ELR (cell line): ENCODE measurements at regions not wholly inside any gene's neighbourhood (a gene's known extent, or its start where the extent isn't known, plus 50 kb on each side); places are given as distances from the start of the nearest gene placed in this dataset.

ENCODE experiments used
- DNase-seq: peaks from one replicate; pipeline ENCODE4 v3.0.0-alpha.2; 2015; ENCODE audit warnings: low read depth

- no peak for DNase-seq
These were observed 235.6 kb downstream of the KCNA4 start for GRCh38 chr11:29781268-29781667.

- DNase-seq: no peak
These were observed 236.1 kb downstream of the KCNA4 start for GRCh38 chr11:29780756-29781155.

GRCh38 chr11:29773656-29774264 lies 243.1 kb downstream of the KCNA4 start:
- DNase-seq: no peak

GRCh38 chr11:29756871-29757270 lies 260.0 kb downstream of the KCNA4 start:
- no peak for DNase-seq

- DNase-seq: no peak
These were observed 261.4 kb downstream of the KCNA4 start for GRCh38 chr11:29755474-29755873.

- no peak for DNase-seq
These were observed 265.2 kb downstream of the KCNA4 start for GRCh38 chr11:29751618-29752017.

GRCh38 chr11:29750392-29750791 lies 266.4 kb downstream of the KCNA4 start:
- DNase-seq: no peak

GRCh38 chr11:29734287-29734686 lies 282.5 kb downstream of the KCNA4 start:
- DNase-seq: no peak

- no peak for DNase-seq
These were observed 303.0 kb downstream of the KCNA4 start for GRCh38 chr11:29713831-29714320.

GRCh38 chr11:29712616-29713015 lies 304.2 kb downstream of the KCNA4 start:
- DNase-seq: no peak

GRCh38 chr11:29707924-29708323 lies 308.9 kb downstream of the KCNA4 start:
- DNase-seq: no peak

- DNase-seq: no peak
These were observed 331.5 kb downstream of the KCNA4 start for GRCh38 chr11:29685361-29685760.

GRCh38 chr11:29682856-29683255 lies 334.0 kb downstream of the KCNA4 start:
- DNase-seq: no peak

GRCh38 chr11:29679996-29680395 lies 336.8 kb downstream of the KCNA4 start:
- DNase-seq: no peak

GRCh38 chr11:29676993-29677392 lies 339.8 kb downstream of the KCNA4 start:
- no peak for DNase-seq

- DNase-seq: no peak
These were observed 347.5 kb downstream of the KCNA4 start for GRCh38 chr11:29669310-29669709.

- DNase-seq: no peak
These were observed 359.1 kb downstream of the KCNA4 start for GRCh38 chr11:29657709-29658108.

GRCh38 chr11:29656597-29656996 lies 360.2 kb downstream of the KCNA4 start:
- DNase-seq: no peak

GRCh38 chr11:29645373-29645772 lies 371.5 kb downstream of the KCNA4 start:
- no peak for DNase-seq

- peak; percentile 2 for DNase-seq
These were observed 375.6 kb downstream of the KCNA4 start for GRCh38 chr11:29641201-29641600.

- DNase-seq: no peak
These were observed 382.1 kb downstream of the KCNA4 start for GRCh38 chr11:29634744-29635143.

GRCh38 chr11:29634244-29634643 lies 382.6 kb downstream of the KCNA4 start:
- no peak for DNase-seq

- no peak for DNase-seq
These were observed 387.5 kb downstream of the KCNA4 start for GRCh38 chr11:29629286-29629685.

GRCh38 chr11:29628609-29629008 lies 388.2 kb downstream of the KCNA4 start:
- no peak for DNase-seq
